ENCODE measurements at regions not wholly inside any gene's neighbourhood (a gene's known extent, or its start where the extent isn't known, plus 50 kb on each side); places are given as distances from the start of the nearest gene placed in this dataset.

DNA sequence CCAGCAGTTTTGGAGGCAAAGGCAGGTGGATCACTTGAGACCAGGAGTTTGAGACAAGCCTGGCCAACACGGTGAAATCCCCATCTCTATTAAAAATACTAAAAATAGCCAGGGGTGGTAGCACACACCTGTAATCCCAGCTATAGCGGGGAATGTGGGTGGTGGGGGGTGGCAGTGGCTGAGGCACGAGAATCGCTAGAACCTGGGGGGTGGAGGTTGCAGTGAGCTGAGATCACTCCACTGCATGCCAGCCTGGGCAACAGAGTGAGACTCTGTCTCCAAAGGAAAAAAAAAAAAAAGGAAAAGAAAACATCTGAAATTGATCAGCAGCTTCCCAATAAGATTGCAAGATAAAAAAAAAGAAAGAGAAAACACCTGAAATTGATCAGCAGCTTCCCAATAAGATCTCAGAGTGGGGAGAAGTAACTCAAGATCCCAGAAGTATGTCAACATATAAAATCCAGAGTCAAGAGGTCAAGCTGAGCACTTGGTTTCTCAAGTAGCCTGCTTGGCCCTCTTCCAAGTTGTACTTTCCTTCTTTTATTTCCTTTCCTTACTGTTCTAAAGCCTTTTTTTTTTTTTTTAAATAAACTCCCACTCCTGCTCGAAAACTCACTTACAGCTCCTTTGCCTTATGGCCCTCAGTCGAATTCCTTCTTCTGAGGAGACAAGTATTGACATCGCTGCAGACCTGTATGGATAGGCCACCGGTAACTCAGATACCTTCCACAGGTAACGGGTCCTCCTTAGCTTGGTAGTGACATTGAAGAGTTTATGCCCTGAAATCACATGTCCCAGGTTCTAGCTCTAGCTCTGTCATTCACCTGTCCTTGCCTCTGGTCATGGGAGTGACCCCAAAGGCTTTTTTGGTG lies 368.5 kb upstream of the SYNCRIP start:
- in situ Hi-C loops (cut with HindIII; ENCODE audit: low sequenced_read_pairs), result no loop called here
- no peak for DNase-seq (ENCODE audit: low read depth, low spot score)
- H3K4me3 ChIP-seq (ENCODE audit: low read depth, low read length), result no peak overlapping the region
- TF ChIP-seq, protein P1, sequence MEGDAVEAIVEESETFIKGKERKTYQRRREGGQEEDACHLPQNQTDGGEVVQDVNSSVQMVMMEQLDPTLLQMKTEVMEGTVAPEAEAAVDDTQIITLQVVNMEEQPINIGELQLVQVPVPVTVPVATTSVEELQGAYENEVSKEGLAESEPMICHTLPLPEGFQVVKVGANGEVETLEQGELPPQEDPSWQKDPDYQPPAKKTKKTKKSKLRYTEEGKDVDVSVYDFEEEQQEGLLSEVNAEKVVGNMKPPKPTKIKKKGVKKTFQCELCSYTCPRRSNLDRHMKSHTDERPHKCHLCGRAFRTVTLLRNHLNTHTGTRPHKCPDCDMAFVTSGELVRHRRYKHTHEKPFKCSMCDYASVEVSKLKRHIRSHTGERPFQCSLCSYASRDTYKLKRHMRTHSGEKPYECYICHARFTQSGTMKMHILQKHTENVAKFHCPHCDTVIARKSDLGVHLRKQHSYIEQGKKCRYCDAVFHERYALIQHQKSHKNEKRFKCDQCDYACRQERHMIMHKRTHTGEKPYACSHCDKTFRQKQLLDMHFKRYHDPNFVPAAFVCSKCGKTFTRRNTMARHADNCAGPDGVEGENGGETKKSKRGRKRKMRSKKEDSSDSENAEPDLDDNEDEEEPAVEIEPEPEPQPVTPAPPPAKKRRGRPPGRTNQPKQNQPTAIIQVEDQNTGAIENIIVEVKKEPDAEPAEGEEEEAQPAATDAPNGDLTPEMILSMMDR (IDR thresholded peaks at IDR 0.05; ENCODE audit: low read depth, low read length), result no peak

DNA sequence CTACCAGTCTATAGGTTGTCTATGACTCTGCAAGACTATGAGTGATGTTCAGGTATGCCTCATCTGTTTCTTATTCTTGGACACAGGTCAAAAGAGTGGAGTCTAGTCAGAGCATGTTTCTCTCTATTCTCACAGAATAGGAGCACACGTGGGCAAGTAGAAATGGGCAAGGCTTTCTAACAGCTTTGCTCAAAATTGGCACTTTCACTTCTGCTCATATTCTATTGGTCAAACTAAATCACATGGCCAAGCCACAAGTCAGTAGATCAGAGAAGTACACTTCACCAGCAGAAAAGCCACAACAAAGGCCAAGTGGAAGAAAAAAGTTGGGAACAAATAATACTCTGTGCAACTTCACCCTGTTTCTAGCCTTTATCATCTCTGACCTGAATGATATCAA lies 354.5 kb upstream of the SYNCRIP start:
- in situ Hi-C loops (cut with HindIII; ENCODE audit: low sequenced_read_pairs), result no loop called here
- DNase-seq (ENCODE audit: low read depth, low spot score), result no peak
- TF ChIP-seq, protein P1 (IDR thresholded peaks at IDR 0.05; ENCODE audit: low read depth, low read length), result no peak
- no peak overlapping the region for H3K4me3 ChIP-seq (ENCODE audit: low read depth, low read length)

DNA sequence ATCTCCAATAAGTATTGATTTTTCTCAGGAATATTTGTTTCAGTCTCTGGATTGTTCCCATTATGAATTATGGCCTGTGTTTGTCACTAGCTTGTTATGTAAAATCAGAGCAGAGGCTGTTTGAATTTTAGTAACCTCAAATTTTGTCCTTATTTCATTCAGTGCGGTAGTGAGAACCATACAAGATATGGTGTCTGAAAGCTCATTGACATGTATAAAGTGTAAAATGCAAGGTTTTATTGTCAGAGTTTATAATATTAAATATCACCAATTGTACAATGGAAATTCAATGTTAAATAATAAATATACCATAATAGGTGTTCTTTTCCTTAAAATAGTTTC lies 353.3 kb upstream of the SYNCRIP start:
- in situ Hi-C loops (cut with HindIII; ENCODE audit: low sequenced_read_pairs), result no loop called here
- TF ChIP-seq, protein P1 (IDR thresholded peaks at IDR 0.05; ENCODE audit: low read depth, low read length), result no peak
- no peak for DNase-seq (ENCODE audit: low read depth, low spot score)
- H3K4me3 ChIP-seq (ENCODE audit: low read depth, low read length), result no peak overlapping the region

DNA sequence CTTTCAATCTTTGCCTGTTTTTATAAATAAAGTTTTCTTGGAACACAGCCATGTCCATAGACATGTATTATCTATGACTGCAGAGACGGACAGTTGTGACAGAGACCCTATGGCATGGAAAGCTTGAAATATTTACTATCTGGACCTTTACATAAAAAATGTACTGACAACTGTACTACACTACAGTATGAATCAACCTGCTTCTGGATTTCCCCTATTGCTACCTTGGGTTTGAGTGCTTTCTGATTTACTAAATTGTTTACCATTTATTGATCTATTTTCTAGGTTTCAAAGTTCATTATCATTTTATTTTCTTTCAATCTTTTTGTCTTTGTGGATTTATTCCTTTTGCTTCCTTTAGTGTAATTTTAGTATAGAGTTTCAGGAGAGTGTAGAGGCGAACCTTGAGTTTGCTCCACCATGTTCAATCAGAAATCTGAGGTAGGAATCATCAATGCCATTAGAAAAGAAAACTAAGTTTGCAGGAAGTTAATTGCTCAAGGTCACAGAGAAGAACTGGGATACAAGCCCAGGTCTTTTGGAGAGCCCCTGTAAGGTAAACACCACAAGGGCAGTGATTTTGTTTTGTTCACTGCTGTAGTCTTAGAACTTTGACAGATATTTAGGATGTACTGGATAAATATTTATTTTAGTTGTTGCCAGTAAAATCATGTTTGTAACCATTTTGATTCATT lies 352.8 kb upstream of the SYNCRIP start:
- no peak overlapping the region for H3K4me3 ChIP-seq (ENCODE audit: low read depth, low read length)
- TF ChIP-seq, protein P1 (IDR thresholded peaks at IDR 0.05; ENCODE audit: low read depth, low read length), result no peak
- DNase-seq (ENCODE audit: low read depth, low spot score), result no peak
- in situ Hi-C loops (cut with HindIII; ENCODE audit: low sequenced_read_pairs), result no loop called here

DNA sequence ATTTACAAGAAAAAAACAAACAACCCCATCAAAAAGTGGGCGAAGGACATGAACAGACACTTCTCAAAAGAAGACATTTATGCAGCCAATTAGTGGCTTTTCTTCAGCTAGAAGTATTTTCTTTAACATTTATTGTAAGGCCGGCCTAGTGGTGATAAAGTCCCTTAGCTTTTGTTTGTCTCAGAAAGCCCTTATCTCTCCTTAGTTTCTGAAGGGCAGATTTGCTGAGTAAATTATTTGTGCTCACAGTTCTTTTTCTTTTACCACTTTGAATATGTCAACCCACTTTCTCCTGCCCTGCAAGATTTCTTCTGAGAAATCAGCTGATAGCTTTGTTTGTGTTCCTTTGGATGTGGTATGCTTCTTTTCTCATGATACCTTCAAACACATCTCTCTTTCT lies 344.0 kb upstream of the SYNCRIP start:
- in situ Hi-C loops (cut with HindIII; ENCODE audit: low sequenced_read_pairs), result no loop called here
- H3K4me3 ChIP-seq (ENCODE audit: low read depth, low read length), result no peak overlapping the region
- DNase-seq (ENCODE audit: low read depth, low spot score), result no peak
- TF ChIP-seq, protein P1 (IDR thresholded peaks at IDR 0.05; ENCODE audit: low read depth, low read length), result no peak

DNA sequence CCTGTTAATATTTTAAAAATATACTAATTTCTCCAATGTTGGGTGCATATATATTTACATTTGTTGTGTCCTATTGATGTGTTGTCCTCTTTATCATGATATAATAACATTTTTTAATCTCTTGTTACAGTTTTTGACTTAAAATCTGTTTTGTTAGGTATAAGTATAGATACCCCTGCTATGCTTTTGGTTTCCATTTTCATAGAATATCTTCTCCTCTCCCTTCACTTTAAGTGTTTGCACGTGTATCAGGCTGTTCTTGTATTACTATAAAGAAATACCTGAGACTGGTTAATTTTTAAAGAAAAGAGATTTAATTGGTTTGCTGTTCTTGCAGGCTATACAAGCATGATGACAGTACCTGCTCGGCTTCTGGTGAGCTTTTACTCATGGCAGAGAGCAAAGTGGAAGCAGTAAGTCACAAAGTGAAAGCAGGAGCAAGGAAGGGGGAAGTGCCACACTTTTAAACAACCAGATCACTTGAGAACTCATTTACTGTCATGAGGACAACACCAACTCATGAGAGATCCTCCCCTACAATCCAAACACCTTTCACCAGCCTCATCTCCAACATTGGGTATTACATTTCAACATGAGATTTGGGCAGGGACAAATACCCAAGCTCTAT lies 340.5 kb upstream of the SYNCRIP start:
- no peak for DNase-seq (ENCODE audit: low read depth, low spot score)
- no peak overlapping the region for H3K4me3 ChIP-seq (ENCODE audit: low read depth, low read length)
- in situ Hi-C loops (cut with HindIII; ENCODE audit: low sequenced_read_pairs), result no loop called here
- TF ChIP-seq, protein P1 (IDR thresholded peaks at IDR 0.05; ENCODE audit: low read depth, low read length), result no peak
